H1 (cell line): ENCODE measurements at regions not wholly inside any gene's neighbourhood (a gene's known extent, or its start where the extent isn't known, plus 50 kb on each side); places are given as distances from the start of the nearest gene placed in this dataset.

ENCODE experiments used
- CHD2 ChIP-seq: IDR thresholded peaks from 2 replicates; pipeline ENCODE4 v1.6.1; 2012; ENCODE audit warnings: low read length, improper control_type of control experiment
- PHF8 ChIP-seq: fragments of 200-600 bp; sonication (generic); conservative IDR thresholded peaks from 2 replicates; pipeline ENCODE4 v1.7.1; 2012; ENCODE audit warnings: low read depth, mild to moderate bottlenecking, inconsistent platforms, low read length, moderate library complexity
- SP2 ChIP-seq: IDR thresholded peaks from 2 replicates; pipeline ENCODE4 v1.6.1; 2012; ENCODE audit warnings: mild to moderate bottlenecking, low read length, inconsistent platforms
- TCF12 ChIP-seq: IDR thresholded peaks from 2 replicates; pipeline ENCODE4 v1.6.1; 2011; ENCODE audit warnings: low read depth, mild to moderate bottlenecking, low read length
- TF ChIP-seq, protein P1 (sequence below): fragments of 300-600 bp; sonication (generic); IDR thresholded peaks from 2 replicates; pipeline ENCODE4 v1.7.1; 2012; ENCODE audit warnings: low read length, moderate library complexity, mild to moderate bottlenecking, inconsistent platforms; ENCODE audit not compliant: insufficient replicate concordance
- TF ChIP-seq, protein P2 (sequence below): IDR thresholded peaks from 2 replicates; pipeline ENCODE4 v1.6.1; 2012; ENCODE audit warnings: inconsistent platforms

DNA sequence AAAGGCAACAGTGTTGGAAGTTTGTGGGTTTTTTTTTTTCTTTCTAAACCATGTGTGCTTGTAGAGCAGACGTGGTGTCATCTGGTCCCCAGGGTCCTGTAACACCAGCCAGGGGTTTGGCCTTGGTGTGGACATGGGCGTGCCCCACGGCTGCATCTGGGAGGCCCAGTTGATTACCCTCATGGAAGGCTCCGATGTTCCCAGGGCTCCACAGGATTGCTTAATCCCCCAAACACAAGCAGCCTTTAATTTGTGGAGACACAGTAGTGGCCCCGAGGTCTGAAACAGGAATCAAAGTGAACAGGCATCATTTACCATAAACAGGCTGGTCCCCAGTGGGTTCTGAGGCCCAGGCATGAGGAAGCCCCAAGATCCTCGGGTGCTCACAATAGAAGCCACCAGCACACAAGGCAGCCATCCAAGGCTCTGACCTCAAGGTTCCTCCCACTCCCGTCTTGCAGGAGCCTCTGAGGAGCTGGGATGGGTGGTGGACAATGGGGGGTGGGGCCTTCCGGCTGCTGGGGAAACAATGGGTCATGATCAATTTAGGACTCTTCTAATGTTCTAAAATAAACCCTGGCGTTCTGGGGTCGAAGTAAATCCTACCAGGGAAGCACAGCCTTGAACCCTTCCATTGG is 115.0 kb upstream of the CD82 start (continued):
- TF ChIP-seq, protein P1, sequence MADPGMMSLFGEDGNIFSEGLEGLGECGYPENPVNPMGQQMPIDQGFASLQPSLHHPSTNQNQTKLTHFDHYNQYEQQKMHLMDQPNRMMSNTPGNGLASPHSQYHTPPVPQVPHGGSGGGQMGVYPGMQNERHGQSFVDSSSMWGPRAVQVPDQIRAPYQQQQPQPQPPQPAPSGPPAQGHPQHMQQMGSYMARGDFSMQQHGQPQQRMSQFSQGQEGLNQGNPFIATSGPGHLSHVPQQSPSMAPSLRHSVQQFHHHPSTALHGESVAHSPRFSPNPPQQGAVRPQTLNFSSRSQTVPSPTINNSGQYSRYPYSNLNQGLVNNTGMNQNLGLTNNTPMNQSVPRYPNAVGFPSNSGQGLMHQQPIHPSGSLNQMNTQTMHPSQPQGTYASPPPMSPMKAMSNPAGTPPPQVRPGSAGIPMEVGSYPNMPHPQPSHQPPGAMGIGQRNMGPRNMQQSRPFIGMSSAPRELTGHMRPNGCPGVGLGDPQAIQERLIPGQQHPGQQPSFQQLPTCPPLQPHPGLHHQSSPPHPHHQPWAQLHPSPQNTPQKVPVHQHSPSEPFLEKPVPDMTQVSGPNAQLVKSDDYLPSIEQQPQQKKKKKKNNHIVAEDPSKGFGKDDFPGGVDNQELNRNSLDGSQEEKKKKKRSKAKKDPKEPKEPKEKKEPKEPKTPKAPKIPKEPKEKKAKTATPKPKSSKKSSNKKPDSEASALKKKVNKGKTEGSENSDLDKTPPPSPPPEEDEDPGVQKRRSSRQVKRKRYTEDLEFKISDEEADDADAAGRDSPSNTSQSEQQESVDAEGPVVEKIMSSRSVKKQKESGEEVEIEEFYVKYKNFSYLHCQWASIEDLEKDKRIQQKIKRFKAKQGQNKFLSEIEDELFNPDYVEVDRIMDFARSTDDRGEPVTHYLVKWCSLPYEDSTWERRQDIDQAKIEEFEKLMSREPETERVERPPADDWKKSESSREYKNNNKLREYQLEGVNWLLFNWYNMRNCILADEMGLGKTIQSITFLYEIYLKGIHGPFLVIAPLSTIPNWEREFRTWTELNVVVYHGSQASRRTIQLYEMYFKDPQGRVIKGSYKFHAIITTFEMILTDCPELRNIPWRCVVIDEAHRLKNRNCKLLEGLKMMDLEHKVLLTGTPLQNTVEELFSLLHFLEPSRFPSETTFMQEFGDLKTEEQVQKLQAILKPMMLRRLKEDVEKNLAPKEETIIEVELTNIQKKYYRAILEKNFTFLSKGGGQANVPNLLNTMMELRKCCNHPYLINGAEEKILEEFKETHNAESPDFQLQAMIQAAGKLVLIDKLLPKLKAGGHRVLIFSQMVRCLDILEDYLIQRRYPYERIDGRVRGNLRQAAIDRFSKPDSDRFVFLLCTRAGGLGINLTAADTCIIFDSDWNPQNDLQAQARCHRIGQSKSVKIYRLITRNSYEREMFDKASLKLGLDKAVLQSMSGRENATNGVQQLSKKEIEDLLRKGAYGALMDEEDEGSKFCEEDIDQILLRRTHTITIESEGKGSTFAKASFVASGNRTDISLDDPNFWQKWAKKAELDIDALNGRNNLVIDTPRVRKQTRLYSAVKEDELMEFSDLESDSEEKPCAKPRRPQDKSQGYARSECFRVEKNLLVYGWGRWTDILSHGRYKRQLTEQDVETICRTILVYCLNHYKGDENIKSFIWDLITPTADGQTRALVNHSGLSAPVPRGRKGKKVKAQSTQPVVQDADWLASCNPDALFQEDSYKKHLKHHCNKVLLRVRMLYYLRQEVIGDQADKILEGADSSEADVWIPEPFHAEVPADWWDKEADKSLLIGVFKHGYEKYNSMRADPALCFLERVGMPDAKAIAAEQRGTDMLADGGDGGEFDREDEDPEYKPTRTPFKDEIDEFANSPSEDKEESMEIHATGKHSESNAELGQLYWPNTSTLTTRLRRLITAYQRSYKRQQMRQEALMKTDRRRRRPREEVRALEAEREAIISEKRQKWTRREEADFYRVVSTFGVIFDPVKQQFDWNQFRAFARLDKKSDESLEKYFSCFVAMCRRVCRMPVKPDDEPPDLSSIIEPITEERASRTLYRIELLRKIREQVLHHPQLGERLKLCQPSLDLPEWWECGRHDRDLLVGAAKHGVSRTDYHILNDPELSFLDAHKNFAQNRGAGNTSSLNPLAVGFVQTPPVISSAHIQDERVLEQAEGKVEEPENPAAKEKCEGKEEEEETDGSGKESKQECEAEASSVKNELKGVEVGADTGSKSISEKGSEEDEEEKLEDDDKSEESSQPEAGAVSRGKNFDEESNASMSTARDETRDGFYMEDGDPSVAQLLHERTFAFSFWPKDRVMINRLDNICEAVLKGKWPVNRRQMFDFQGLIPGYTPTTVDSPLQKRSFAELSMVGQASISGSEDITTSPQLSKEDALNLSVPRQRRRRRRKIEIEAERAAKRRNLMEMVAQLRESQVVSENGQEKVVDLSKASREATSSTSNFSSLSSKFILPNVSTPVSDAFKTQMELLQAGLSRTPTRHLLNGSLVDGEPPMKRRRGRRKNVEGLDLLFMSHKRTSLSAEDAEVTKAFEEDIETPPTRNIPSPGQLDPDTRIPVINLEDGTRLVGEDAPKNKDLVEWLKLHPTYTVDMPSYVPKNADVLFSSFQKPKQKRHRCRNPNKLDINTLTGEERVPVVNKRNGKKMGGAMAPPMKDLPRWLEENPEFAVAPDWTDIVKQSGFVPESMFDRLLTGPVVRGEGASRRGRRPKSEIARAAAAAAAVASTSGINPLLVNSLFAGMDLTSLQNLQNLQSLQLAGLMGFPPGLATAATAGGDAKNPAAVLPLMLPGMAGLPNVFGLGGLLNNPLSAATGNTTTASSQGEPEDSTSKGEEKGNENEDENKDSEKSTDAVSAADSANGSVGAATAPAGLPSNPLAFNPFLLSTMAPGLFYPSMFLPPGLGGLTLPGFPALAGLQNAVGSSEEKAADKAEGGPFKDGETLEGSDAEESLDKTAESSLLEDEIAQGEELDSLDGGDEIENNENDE: no peak
- TF ChIP-seq CHD2: no peak
- TF ChIP-seq, protein P2, sequence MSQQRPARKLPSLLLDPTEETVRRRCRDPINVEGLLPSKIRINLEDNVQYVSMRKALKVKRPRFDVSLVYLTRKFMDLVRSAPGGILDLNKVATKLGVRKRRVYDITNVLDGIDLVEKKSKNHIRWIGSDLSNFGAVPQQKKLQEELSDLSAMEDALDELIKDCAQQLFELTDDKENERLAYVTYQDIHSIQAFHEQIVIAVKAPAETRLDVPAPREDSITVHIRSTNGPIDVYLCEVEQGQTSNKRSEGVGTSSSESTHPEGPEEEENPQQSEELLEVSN: no peak
- TF ChIP-seq SP2: no peak
- no peak for TF ChIP-seq PHF8
- no peak for TF ChIP-seq TCF12
